ENCODE measurements at regions not wholly inside any gene's neighbourhood (a gene's known extent, or its start where the extent isn't known, plus 50 kb on each side); places are given as distances from the start of the nearest gene placed in this dataset.

GRCh38 chr11:91222830-91223229 is 1000.0 kb upstream of the CHORDC1 start:
- no peaks in the 10 kb centered on the region for H3K27me3 ChIP-seq (replicated peaks; ENCODE audit: insufficient read depth, low read depth, low read length, poor library complexity)
- no peaks in the 10 kb centered on the region for H3K36me3 ChIP-seq (ENCODE audit: insufficient read depth, low read length, poor library complexity, severe bottlenecking)
- ChIA-PET POLR2A (ENCODE audit: low non-redundant PET) (no interaction called here), CTCF (no interaction called here)
- no peak overlapping the region for H3K27ac ChIP-seq (ENCODE audit: low read depth, low read length, poor library complexity, severe bottlenecking)
- H3K4me1 ChIP-seq (ENCODE audit: insufficient read depth, low read length, poor library complexity, severe bottlenecking): peaks cover 19% of the 10 kb centered on the region
- no peaks in the 10 kb centered on the region for H3K9me3 ChIP-seq (ENCODE audit: low read depth, low read length, poor library complexity, severe bottlenecking)
- no TSS peak for BruUV-seq (replicated peaks)
- DNase-seq (ENCODE audit: low spot score): no peak
- TF ChIP-seq, protein P1, sequence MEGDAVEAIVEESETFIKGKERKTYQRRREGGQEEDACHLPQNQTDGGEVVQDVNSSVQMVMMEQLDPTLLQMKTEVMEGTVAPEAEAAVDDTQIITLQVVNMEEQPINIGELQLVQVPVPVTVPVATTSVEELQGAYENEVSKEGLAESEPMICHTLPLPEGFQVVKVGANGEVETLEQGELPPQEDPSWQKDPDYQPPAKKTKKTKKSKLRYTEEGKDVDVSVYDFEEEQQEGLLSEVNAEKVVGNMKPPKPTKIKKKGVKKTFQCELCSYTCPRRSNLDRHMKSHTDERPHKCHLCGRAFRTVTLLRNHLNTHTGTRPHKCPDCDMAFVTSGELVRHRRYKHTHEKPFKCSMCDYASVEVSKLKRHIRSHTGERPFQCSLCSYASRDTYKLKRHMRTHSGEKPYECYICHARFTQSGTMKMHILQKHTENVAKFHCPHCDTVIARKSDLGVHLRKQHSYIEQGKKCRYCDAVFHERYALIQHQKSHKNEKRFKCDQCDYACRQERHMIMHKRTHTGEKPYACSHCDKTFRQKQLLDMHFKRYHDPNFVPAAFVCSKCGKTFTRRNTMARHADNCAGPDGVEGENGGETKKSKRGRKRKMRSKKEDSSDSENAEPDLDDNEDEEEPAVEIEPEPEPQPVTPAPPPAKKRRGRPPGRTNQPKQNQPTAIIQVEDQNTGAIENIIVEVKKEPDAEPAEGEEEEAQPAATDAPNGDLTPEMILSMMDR (conservative IDR thresholded peaks at IDR 0.05; ENCODE audit: low read depth, low read length): no peak
- TF ChIP-seq EZH2 (IDR thresholded peaks at IDR 0.05; ENCODE audit: borderline replicate concordance, low read depth, low read length, poor library complexity, severe bottlenecking): no peak
- intact Hi-C loops (cut with micrococcal nuclease; ENCODE audit: unreplicated experiment): no loop called here
- no peak overlapping the region for H3K4me3 ChIP-seq (ENCODE audit: low read depth, low read length, poor library complexity, severe bottlenecking)

DNA sequence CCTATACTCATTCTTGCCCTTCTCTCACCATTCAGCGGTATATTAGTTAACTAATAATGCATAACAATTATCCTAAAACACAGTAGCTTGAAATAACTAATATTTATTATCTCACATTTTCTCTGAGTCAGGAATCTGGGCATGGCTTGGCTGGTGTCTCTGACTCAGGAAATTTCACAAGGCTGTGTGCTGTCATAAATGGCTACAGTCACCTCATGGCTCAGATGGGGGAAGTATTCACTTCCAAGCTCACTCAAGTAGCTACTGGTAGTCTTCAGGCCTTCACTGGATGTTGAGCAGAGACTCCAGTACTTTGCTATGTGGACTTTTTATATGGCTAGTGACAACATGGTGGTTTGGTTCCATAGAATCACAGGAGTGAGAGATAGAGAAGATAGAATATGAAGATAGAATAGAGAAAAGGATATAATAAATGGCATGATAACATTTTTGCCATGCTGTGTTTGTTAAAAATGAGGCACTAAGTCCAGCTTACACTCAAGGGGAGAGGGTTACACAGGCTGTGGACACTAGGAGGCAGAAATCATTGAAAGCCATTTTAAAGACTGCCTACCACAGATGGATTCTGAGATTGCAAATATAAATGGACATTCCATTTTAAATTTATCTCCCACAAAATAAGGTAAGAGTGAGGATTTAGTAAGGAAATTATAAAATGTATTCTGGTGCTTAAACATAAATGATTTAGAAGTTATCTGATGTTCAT is 997.8 kb upstream of the CHORDC1 start:
- Histone ChIP-seq H3K27me3 (replicated peaks; ENCODE audit: insufficient read depth, low read depth, low read length, poor library complexity) (no peaks in the 10 kb centered on the region), H3K36me3 (ENCODE audit: insufficient read depth, low read length, poor library complexity, severe bottlenecking) (no peaks in the 10 kb centered on the region), H3K27ac (ENCODE audit: low read depth, low read length, poor library complexity, severe bottlenecking) (no peak overlapping the region), H3K4me1 (ENCODE audit: insufficient read depth, low read length, poor library complexity, severe bottlenecking) (peaks cover 19% of the 10 kb centered on the region), H3K9me3 (ENCODE audit: low read depth, low read length, poor library complexity, severe bottlenecking) (no peaks in the 10 kb centered on the region), H3K4me3 (ENCODE audit: low read depth, low read length, poor library complexity, severe bottlenecking) (no peak overlapping the region)
- TF ChIP-seq EZH2 (IDR thresholded peaks at IDR 0.05; ENCODE audit: borderline replicate concordance, low read depth, low read length, poor library complexity, severe bottlenecking): no peak
- TF ChIP-seq, protein P1 (conservative IDR thresholded peaks at IDR 0.05; ENCODE audit: low read depth, low read length): 0 out of 2 replicates have a peak, but pooled peaks have one; percentile 14
- CTCF ChIA-PET: no interaction called here
- POLR2A ChIA-PET (ENCODE audit: low non-redundant PET): no interaction called here
- DNase-seq (ENCODE audit: low spot score): no peak
- BruUV-seq (replicated peaks): no TSS peak
- intact Hi-C loops (cut with micrococcal nuclease; ENCODE audit: unreplicated experiment): no loop called here

GRCh38 chr11:91219535-91219934 is 996.7 kb upstream of the CHORDC1 start:
- H3K27me3 ChIP-seq (replicated peaks; ENCODE audit: insufficient read depth, low read depth, low read length, poor library complexity): no peaks in the 10 kb centered on the region
- no peaks in the 10 kb centered on the region for H3K9me3 ChIP-seq (ENCODE audit: low read depth, low read length, poor library complexity, severe bottlenecking)
- no peak overlapping the region for H3K4me3 ChIP-seq (ENCODE audit: low read depth, low read length, poor library complexity, severe bottlenecking)
- peaks cover 19% of the 10 kb centered on the region for H3K4me1 ChIP-seq (ENCODE audit: insufficient read depth, low read length, poor library complexity, severe bottlenecking)
- ChIA-PET CTCF (no interaction called here), POLR2A (ENCODE audit: low non-redundant PET) (no interaction called here)
- no TSS peak for BruUV-seq (replicated peaks)
- H3K36me3 ChIP-seq (ENCODE audit: insufficient read depth, low read length, poor library complexity, severe bottlenecking): no peaks in the 10 kb centered on the region
- peak; percentile 28 for DNase-seq (ENCODE audit: low spot score)
- intact Hi-C loops (cut with micrococcal nuclease; ENCODE audit: unreplicated experiment): no loop called here
- no peak overlapping the region for H3K27ac ChIP-seq (ENCODE audit: low read depth, low read length, poor library complexity, severe bottlenecking)
- TF ChIP-seq EZH2 (IDR thresholded peaks at IDR 0.05; ENCODE audit: borderline replicate concordance, low read depth, low read length, poor library complexity, severe bottlenecking): no peak
- TF ChIP-seq, protein P1 (conservative IDR thresholded peaks at IDR 0.05; ENCODE audit: low read depth, low read length): no peak
